K562 (cell line): ENCODE measurements at regions not wholly inside any gene's neighbourhood (a gene's known extent, or its start where the extent isn't known, plus 50 kb on each side); places are given as distances from the start of the nearest gene placed in this dataset.

Experiments used
- CTCF ChIP-seq, 3 experiments: IDR thresholded peaks in 2 of 3; conservative IDR thresholded peaks in 1 of 3; 2 replicates each; pipeline ENCODE4 v1.5.1; 2011 to 2012; ENCODE audit warnings: low read length in 3 of 3, mild to moderate bottlenecking in 3 of 3, control low read depth in 2 of 3, improper control_type of control experiment in 1 of 3, inconsistent platforms in 1 of 3, low read depth in 1 of 3, mixed read lengths in 1 of 3, moderate library complexity in 1 of 3; ENCODE audit not compliant: insufficient read depth in 2 of 3
- HMGN3 ChIP-seq: IDR thresholded peaks from 2 replicates; pipeline ENCODE4 v1.6.1; 2011; ENCODE audit warnings: borderline replicate concordance, low read depth, mild to moderate bottlenecking, mixed read lengths, low read length; ENCODE audit not compliant: insufficient read length; ENCODE audit errors: extremely low read depth
- KDM4B ChIP-seq, 2 experiments: fragments of 450-650 bp in 1 of 2; sonication (generic) in 1 of 2; IDR thresholded peaks; 2 replicates each; pipeline ENCODE4 v1.6.1; 2016 to 2017; ENCODE audit warnings: borderline replicate concordance in 2 of 2, antibody characterized with exemption in 1 of 2, low read depth in 1 of 2, mild to moderate bottlenecking in 1 of 2
- NFATC3 ChIP-seq: fragments of 450-650 bp; IDR thresholded peaks from 2 replicates; pipeline ENCODE4 v1.6.1; 2017; ENCODE audit warnings: mild to moderate bottlenecking
- NR1H2 ChIP-seq: sonication (generic); formaldehyde crosslinking; IDR thresholded peaks from 2 replicates; pipeline ENCODE4 v1.4.0; 2020; ENCODE audit warnings: mild to moderate bottlenecking, missing genetic modification reagents
- POLR2A ChIP-seq: fragments of 450-650 bp; conservative IDR thresholded peaks from 2 replicates; pipeline ENCODE4 v1.6.1; 2016
- RB1 ChIP-seq: fragments of 450-650 bp; IDR thresholded peaks from 2 replicates; pipeline ENCODE4 v1.6.1; 2017; ENCODE audit warnings: low read depth, mild to moderate bottlenecking
- REST ChIP-seq, 2 experiments: fragments of 450-650 bp; formaldehyde crosslinking in 1 of 2; IDR thresholded peaks; 2 replicates each; pipeline versions ENCODE4 v1.4.0 to v1.6.1; 2014 to 2020; ENCODE audit warnings: mild to moderate bottlenecking in 2 of 2, borderline replicate concordance in 1 of 2, low read depth in 1 of 2
- SIX5 ChIP-seq, 2 experiments: IDR thresholded peaks; 2 replicates each; pipeline ENCODE4 v1.6.1; 2011; ENCODE audit warnings: low read length in 2 of 2, borderline replicate concordance in 1 of 2, low read depth in 1 of 2, mild to moderate bottlenecking in 1 of 2, moderate library complexity in 1 of 2; ENCODE audit not compliant: insufficient read depth in 1 of 2
- SMAD1 ChIP-seq: fragments of 150-350 bp; IDR thresholded peaks from 2 replicates; pipeline ENCODE4 v1.6.1; 2014; ENCODE audit warnings: low read length, low read depth; ENCODE audit not compliant: partially characterized antibody
- TOE1 ChIP-seq, 2 experiments: fragments of 450-650 bp in 1 of 2; sonication (generic) in 1 of 2; formaldehyde crosslinking in 1 of 2; IDR thresholded peaks; 2 replicates each; pipeline versions ENCODE4 v1.7.1 to v1.8.0; 2016 to 2022; ENCODE audit warnings: borderline replicate concordance in 2 of 2, mild to moderate bottlenecking in 2 of 2, antibody characterized with exemption in 1 of 2, inconsistent platforms in 1 of 2, low read depth in 1 of 2, missing genetic modification reagents in 1 of 2, moderate library complexity in 1 of 2
- ZNF280A ChIP-seq: fragments of 450-650 bp; IDR thresholded peaks from 2 replicates; pipeline ENCODE4 v1.6.1; 2018; ENCODE audit warnings: mild to moderate bottlenecking, low read depth; ENCODE audit not compliant: partially characterized antibody
- TF ChIP-seq, protein P1 (sequence below): sonication (generic); formaldehyde crosslinking; IDR thresholded peaks from 2 replicates; pipeline ENCODE4 v1.8.0; 2023; ENCODE audit warnings: mild to moderate bottlenecking, missing genetic modification reagents
- TF ChIP-seq, protein P2 (sequence below): fragments of 250-450 bp; sonication (Bioruptor Pico); IDR thresholded peaks from 2 replicates; pipeline ENCODE4 v1.5.1; 2021; ENCODE audit warnings: mild to moderate bottlenecking

DNA sequence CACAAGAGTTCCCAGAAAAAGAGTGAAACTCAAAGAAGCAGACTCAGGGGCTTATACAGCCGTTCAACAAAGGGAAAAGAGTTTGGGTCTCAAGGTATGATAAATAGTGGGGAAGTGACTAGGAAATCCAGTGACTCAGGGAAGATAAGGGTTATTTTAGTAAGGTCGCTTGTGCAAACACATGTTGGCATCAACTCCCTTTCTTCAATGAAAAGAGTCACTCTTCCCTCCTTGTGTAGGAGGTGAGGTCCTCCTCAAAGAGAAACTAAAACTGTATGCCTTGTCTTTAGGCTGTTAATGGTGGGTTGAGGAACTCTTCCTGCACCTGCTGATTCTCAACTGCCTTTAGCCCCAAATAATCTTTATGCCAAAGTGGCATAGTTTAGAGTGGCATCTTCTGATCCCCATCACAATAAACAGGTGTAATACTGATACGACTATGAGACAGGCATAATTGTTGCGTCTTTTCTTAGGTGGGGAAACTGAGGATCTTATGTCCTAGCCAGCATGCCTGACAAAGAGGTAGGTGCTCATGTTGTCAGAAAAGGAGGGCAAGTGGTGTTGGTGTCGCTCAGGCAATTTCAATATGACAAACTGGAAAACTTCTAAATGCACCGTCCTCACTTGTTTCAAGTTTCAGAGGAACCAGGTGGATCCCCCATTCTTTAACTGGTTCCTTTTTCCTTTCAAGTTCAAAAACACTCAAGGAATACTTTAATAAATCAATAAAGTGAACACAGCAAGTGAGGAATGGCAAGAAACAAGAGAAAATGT lies 294.1 kb upstream of the RUNX1 start:
- TF ChIP-seq NFATC3 = no peak
- no peak for TF ChIP-seq KDM4B (IDR thresholded peaks at IDR 0.05; ENCODE audit: borderline replicate concordance in 2 of 2, low read depth in 1 of 2)
- no peak for TF ChIP-seq TOE1 (IDR thresholded peaks at IDR 0.05; ENCODE audit: borderline replicate concordance)
- TF ChIP-seq TOE1 (CRISPR knock-in tag; IDR thresholded peaks at IDR 0.05; ENCODE audit: borderline replicate concordance, low read depth) = no peak
- TF ChIP-seq REST (IDR thresholded peaks at IDR 0.05; ENCODE audit: borderline replicate concordance) = no peak
- TF ChIP-seq REST (CRISPR knock-in tag; IDR thresholded peaks at IDR 0.05; ENCODE audit: low read depth) = no peak
- no peak for TF ChIP-seq CTCF (IDR thresholded peaks at IDR 0.05 in 2 of 3, conservative IDR thresholded peaks at IDR 0.05 in 1 of 3; ENCODE audit: insufficient read depth in 2 of 3, low read depth in 1 of 3, low read length in 3 of 3)
- TF ChIP-seq, protein P1, sequence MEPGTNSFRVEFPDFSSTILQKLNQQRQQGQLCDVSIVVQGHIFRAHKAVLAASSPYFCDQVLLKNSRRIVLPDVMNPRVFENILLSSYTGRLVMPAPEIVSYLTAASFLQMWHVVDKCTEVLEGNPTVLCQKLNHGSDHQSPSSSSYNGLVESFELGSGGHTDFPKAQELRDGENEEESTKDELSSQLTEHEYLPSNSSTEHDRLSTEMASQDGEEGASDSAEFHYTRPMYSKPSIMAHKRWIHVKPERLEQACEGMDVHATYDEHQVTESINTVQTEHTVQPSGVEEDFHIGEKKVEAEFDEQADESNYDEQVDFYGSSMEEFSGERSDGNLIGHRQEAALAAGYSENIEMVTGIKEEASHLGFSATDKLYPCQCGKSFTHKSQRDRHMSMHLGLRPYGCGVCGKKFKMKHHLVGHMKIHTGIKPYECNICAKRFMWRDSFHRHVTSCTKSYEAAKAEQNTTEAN (CRISPR knock-in tag) = no peak
- no peak for TF ChIP-seq SIX5 (IDR thresholded peaks at IDR 0.05; ENCODE audit: borderline replicate concordance in 1 of 2, insufficient read depth in 1 of 2, low read depth in 1 of 2, low read length in 2 of 2)
- TF ChIP-seq NR1H2 = no peak
- TF ChIP-seq HMGN3 = no peak
- TF ChIP-seq, protein P2, sequence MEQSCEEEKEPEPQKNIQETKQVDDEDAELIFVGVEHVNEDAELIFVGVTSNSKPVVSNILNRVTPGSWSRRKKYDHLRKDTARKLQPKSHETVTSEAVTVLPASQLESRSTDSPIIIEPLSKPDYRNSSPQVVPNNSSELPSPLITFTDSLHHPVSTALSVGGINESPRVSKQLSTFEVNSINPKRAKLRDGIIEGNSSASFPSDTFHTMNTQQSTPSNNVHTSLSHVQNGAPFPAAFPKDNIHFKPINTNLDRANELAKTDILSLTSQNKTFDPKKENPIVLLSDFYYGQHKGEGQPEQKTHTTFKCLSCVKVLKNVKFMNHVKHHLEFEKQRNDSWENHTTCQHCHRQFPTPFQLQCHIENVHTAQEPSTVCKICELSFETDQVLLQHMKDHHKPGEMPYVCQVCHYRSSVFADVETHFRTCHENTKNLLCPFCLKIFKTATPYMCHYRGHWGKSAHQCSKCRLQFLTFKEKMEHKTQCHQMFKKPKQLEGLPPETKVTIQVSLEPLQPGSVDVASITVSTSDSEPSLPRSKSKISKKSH (CRISPR knock-in tag) = no peak
- TF ChIP-seq POLR2A = no peak
- no peak for TF ChIP-seq RB1
- TF ChIP-seq ZNF280A = no peak
- no peak for TF ChIP-seq SMAD1
